Fibroblast of lung (primary cell): ENCODE measurements at regions not wholly inside any gene's neighbourhood (a gene's known extent, or its start where the extent isn't known, plus 50 kb on each side); places are given as distances from the start of the nearest gene placed in this dataset.

Source experiments
- EZH2 ChIP-seq: IDR thresholded peaks from 2 replicates; pipeline ENCODE4 v1.5.1; 2012; ENCODE audit warnings: low read length, control low read depth, mild to moderate bottlenecking; ENCODE audit errors: missing control alignments
- TF ChIP-seq, protein P1 (sequence below), 2 donors: IDR thresholded peaks in 1 of 2; conservative IDR thresholded peaks in 1 of 2; 1 replicate in 1 of 2; 2 replicates in 1 of 2; pipeline ENCODE4 v1.5.1; 2011 to 2012; ENCODE audit warnings: low read length in 2 of 2, control low read depth in 1 of 2, inconsistent platforms in 1 of 2, low read depth in 1 of 2, mild to moderate bottlenecking in 1 of 2

DNA sequence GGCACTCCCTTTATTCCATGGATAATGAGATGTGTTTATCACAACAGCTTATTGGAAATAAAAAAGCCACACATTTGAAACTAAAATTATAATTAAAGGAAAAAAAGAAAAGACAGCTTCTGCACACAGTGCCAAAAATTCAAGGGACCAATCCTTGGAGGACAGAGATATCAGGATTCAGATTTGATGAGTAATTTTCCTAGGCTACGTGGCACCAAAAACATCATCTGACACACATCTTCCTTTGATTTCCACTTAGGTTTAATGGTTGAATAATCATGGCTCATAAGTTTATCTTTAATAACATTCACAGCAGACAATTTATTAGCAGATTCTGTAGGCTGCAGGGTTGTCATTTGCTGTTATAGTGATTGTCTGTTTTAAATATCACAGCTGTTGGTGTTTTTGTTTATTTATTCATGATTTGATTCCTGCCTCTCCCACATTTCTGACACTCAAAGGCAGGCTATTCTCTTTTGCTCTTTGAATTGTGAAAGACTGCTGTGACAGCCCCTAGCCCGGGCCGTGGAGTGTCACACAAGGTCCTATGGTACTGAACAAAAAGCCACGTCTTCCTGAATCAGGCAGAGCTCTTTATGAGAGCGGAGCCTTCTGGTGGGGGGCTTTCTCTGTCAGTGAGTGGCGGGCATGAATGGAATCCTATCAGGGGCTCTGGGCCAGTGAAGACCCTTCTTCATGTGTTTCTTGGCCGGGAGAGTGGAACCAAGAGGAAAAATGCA is 708.5 kb downstream of the SQOR start:
- TF ChIP-seq, protein P1, sequence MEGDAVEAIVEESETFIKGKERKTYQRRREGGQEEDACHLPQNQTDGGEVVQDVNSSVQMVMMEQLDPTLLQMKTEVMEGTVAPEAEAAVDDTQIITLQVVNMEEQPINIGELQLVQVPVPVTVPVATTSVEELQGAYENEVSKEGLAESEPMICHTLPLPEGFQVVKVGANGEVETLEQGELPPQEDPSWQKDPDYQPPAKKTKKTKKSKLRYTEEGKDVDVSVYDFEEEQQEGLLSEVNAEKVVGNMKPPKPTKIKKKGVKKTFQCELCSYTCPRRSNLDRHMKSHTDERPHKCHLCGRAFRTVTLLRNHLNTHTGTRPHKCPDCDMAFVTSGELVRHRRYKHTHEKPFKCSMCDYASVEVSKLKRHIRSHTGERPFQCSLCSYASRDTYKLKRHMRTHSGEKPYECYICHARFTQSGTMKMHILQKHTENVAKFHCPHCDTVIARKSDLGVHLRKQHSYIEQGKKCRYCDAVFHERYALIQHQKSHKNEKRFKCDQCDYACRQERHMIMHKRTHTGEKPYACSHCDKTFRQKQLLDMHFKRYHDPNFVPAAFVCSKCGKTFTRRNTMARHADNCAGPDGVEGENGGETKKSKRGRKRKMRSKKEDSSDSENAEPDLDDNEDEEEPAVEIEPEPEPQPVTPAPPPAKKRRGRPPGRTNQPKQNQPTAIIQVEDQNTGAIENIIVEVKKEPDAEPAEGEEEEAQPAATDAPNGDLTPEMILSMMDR (conservative IDR thresholded peaks at IDR 0.05 in 1 of 2, IDR thresholded peaks at IDR 0.05 in 1 of 2; ENCODE audit: low read depth in 1 of 2, low read length in 2 of 2) = no peak
- TF ChIP-seq EZH2 = no peak
